ENCODE measurements at regions not wholly inside any gene's neighbourhood (a gene's known extent, or its start where the extent isn't known, plus 50 kb on each side); places are given as distances from the start of the nearest gene placed in this dataset.

GRCh38 chr1:232876506-232877364 lies 71.5 kb downstream of the MAP10 start:
- Histone ChIP-seq H3K36me3 (ENCODE audit: insufficient read depth, low read length) (no peaks in the 10 kb centered on the region), H3K4me2 (ENCODE audit: insufficient read depth, low read length) (no peak overlapping the region), H3K27ac (ENCODE audit: low read length) (no peak overlapping the region), H3K4me3 (ENCODE audit: low read depth in 1 of 2, low read length in 2 of 2) (no peak overlapping the region), H3K9me3 (ENCODE audit: insufficient read depth, low read length, severe bottlenecking) (no peaks in the 10 kb centered on the region), H3K79me2 (ENCODE audit: insufficient read depth, low read length) (no peaks in the 10 kb centered on the region), H3K27me3 (ENCODE audit: insufficient read depth, low read length, poor library complexity) (no peaks in the 10 kb centered on the region), H4K20me1 (ENCODE audit: insufficient read depth, low read length) (no peaks in the 10 kb centered on the region), H2AFZ (ENCODE audit: low read depth, low read length) (no peak overlapping the region; the same call in 1 of the 2 replicates), H3K4me1 (ENCODE audit: insufficient read depth, low read length) (no peaks in the 10 kb centered on the region), H3K9ac (ENCODE audit: low read depth, low read length) (no peak overlapping the region)
- ATAC-seq (ENCODE audit: insufficient read depth, low read depth) (no peak), DNase-seq (no peak)
- TF ChIP-seq EZH2 (IDR thresholded peaks at IDR 0.05; ENCODE audit: borderline replicate concordance, low read depth, low read length, severe bottlenecking) (no peak), CTCF (IDR thresholded peaks at IDR 0.05; ENCODE audit: borderline replicate concordance, extremely low read depth, low read length, poor library complexity, severe bottlenecking) (no peak)

- no peak for TF ChIP-seq CTCF (IDR thresholded peaks at IDR 0.05; ENCODE audit: borderline replicate concordance, extremely low read depth, low read length, poor library complexity, severe bottlenecking)
- no peak for TF ChIP-seq EZH2 (IDR thresholded peaks at IDR 0.05; ENCODE audit: borderline replicate concordance, low read depth, low read length, severe bottlenecking)
- no peak overlapping the region for H3K4me2 ChIP-seq (ENCODE audit: insufficient read depth, low read length)
- H3K4me3 ChIP-seq (ENCODE audit: low read depth in 1 of 2, low read length in 2 of 2), result no peak overlapping the region
- no peak overlapping the region for H3K9ac ChIP-seq (ENCODE audit: low read depth, low read length)
- no peak overlapping the region for H2AFZ ChIP-seq (ENCODE audit: low read depth, low read length)
- ATAC-seq (ENCODE audit: insufficient read depth, low read depth) (no peak), DNase-seq (no peak)
- H3K79me2 ChIP-seq (ENCODE audit: insufficient read depth, low read length), result no peaks in the 10 kb centered on the region
- no peaks in the 10 kb centered on the region for H4K20me1 ChIP-seq (ENCODE audit: insufficient read depth, low read length)
- H3K9me3 ChIP-seq (ENCODE audit: insufficient read depth, low read length, severe bottlenecking), result no peaks in the 10 kb centered on the region
- no peaks in the 10 kb centered on the region for H3K36me3 ChIP-seq (ENCODE audit: insufficient read depth, low read length)
- H3K27me3 ChIP-seq (ENCODE audit: insufficient read depth, low read length, poor library complexity), result no peaks in the 10 kb centered on the region
- no peaks in the 10 kb centered on the region for H3K4me1 ChIP-seq (ENCODE audit: insufficient read depth, low read length)
- H3K27ac ChIP-seq (ENCODE audit: low read length), result no peak overlapping the region
These were observed 72.3 kb downstream of the MAP10 start for GRCh38 chr1:232877365-232878028.

GRCh38 chr1:232878086-232878485 lies 72.3 kb upstream of the NTPCR start:
- DNase-seq (no peak), ATAC-seq (ENCODE audit: insufficient read depth, low read depth) (no peak)
- Histone ChIP-seq H3K4me3 (ENCODE audit: low read depth in 1 of 2, low read length in 2 of 2) (no peak overlapping the region), H3K36me3 (ENCODE audit: insufficient read depth, low read length) (no peaks in the 10 kb centered on the region), H3K9ac (ENCODE audit: low read depth, low read length) (no peak overlapping the region), H3K9me3 (ENCODE audit: insufficient read depth, low read length, severe bottlenecking) (no peaks in the 10 kb centered on the region), H3K4me1 (ENCODE audit: insufficient read depth, low read length) (no peaks in the 10 kb centered on the region), H3K27me3 (ENCODE audit: insufficient read depth, low read length, poor library complexity) (no peaks in the 10 kb centered on the region), H4K20me1 (ENCODE audit: insufficient read depth, low read length) (no peaks in the 10 kb centered on the region), H3K4me2 (ENCODE audit: insufficient read depth, low read length) (no peak overlapping the region), H3K79me2 (ENCODE audit: insufficient read depth, low read length) (no peaks in the 10 kb centered on the region), H3K27ac (ENCODE audit: low read length) (no peak overlapping the region), H2AFZ (ENCODE audit: low read depth, low read length) (no peak overlapping the region)
- TF ChIP-seq CTCF (IDR thresholded peaks at IDR 0.05; ENCODE audit: borderline replicate concordance, extremely low read depth, low read length, poor library complexity, severe bottlenecking) (no peak), EZH2 (IDR thresholded peaks at IDR 0.05; ENCODE audit: borderline replicate concordance, low read depth, low read length, severe bottlenecking) (no peak)

All from DND-41 (cell line).